HG03139 (cell line): ENCODE measurements at regions not wholly inside any gene's neighbourhood (a gene's known extent, or its start where the extent isn't known, plus 50 kb on each side); places are given as distances from the start of the nearest gene placed in this dataset.

ENCODE experiments used
- ATAC-seq: cut with Tn5 transposase; IDR thresholded peaks from one replicate; pipeline ENCODE4 v1.9.1; 2021; ENCODE audit not compliant: unreplicated experiment

DNA sequence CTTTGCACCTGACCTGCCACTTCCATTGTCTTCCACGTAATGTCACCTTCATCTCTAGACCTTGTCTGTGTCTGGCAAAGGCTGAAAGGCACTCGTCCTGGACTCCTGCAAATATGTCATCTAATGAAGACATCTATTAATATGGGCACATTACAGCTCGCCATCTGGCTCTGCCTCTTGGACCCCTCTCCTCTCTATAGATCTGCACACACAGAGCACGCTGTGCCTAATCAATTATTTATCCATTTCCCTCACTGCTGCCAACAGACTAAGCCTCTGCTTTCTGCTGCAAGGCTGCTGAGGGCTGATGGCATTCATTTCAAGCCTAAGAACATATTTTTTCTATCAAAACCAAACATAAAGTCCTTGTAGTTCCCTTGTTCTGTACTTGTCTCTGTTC, 573.0 kb downstream of the TUSC7 start:
- ATAC-seq, result no peak

GRCh38 chr3:117285737-117286136, 576.2 kb downstream of the TUSC7 start:
- no peak for ATAC-seq

GRCh38 chr3:117286488-117286887, 576.9 kb downstream of the TUSC7 start:
- no peak for ATAC-seq

- no peak for ATAC-seq
These were observed 578.0 kb downstream of the TUSC7 start for GRCh38 chr3:117287602-117288001.

GRCh38 chr3:117291476-117291875, 581.9 kb downstream of the TUSC7 start:
- ATAC-seq, result no peak

- no peak for ATAC-seq
These were observed 587.5 kb downstream of the TUSC7 start for GRCh38 chr3:117297065-117297464.

GRCh38 chr3:117297541-117297940, 588.0 kb downstream of the TUSC7 start:
- no peak for ATAC-seq

DNA sequence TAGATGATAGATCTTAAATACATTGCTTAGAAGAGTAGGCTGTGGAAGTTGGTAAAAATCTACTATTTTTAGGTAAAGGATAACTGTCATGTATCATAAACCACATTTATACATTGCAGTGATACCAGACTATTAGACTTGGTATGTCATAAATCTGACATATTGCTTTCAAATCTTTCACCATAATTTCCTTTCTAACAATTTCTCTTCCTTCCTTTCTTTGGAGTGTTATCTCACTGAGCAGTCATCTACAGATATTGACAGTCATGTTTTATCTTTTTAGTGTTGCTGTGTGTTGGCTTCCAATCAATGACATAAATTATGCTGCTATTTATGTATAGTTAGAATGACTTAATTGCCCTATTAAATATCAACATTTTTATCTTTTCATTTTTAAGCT, 588.7 kb downstream of the TUSC7 start:
- no peak for ATAC-seq

GRCh38 chr3:117302428-117302827, 592.8 kb downstream of the TUSC7 start:
- ATAC-seq, result no peak

- ATAC-seq, result no peak
These were observed 593.9 kb downstream of the TUSC7 start for GRCh38 chr3:117303443-117303842.

- ATAC-seq, result no peak
These were observed 595.1 kb downstream of the TUSC7 start for GRCh38 chr3:117304681-117305080.

GRCh38 chr3:117305681-117306080, 596.1 kb downstream of the TUSC7 start:
- no peak for ATAC-seq

DNA sequence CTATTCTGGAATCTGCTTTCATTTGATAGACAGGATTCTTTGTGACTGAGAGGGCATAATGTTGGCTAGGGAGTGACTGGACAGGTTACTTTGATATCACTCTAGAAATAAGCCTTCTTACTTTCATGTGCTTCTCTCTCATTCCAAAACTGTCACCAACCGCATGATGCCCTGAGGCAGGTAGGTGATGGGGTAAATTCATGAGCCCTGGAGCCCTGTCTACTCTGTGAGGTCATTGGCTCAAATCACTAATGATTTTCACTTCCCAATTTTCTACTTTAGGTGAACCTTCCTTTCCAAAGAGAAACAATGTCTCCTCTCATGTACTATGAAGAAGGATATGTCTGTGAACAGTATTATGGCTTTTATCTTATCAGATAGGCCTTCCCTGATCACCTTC, 596.7 kb downstream of the TUSC7 start:
- no peak for ATAC-seq

DNA sequence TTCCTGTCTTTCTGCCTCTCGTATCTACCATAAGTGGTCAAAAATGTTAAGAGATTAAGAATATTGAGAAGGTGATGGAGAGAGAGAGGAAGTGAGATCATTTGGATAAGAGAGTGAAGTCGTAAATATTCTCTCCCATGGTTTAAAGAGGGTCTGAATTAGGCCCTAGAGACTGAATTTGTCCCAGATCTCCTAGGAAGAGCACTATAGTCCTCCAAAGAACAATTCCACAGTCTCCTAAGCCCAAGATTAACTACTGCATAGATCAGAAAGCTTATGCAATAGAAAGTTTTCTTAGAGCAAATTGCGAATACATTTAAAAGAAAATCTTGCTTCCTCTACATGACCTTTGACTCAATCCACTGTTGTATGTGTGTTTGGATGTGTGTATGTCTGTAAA, 598.8 kb downstream of the TUSC7 start:
- ATAC-seq, result no peak

DNA sequence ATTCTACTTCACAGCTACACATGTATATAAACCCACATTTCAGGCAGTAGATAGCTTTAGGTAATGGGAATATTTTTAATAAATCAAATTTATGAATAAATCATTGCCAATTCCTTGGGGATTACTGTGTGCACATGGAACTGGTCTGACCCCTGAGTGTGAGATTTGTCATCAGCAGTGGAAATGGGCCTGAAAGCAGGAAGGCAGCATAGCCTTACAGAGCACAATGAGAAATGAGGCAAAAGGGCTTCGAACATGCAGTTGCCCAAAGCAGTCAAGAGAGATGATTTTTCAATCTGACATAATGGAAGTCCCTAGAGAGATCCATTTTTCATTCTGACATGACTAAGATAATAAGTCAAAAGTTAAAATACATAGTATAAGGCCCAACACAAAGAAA, 599.2 kb downstream of the TUSC7 start:
- no peak for ATAC-seq

- ATAC-seq, result no peak
These were observed 601.0 kb downstream of the TUSC7 start for GRCh38 chr3:117310536-117310935.

DNA sequence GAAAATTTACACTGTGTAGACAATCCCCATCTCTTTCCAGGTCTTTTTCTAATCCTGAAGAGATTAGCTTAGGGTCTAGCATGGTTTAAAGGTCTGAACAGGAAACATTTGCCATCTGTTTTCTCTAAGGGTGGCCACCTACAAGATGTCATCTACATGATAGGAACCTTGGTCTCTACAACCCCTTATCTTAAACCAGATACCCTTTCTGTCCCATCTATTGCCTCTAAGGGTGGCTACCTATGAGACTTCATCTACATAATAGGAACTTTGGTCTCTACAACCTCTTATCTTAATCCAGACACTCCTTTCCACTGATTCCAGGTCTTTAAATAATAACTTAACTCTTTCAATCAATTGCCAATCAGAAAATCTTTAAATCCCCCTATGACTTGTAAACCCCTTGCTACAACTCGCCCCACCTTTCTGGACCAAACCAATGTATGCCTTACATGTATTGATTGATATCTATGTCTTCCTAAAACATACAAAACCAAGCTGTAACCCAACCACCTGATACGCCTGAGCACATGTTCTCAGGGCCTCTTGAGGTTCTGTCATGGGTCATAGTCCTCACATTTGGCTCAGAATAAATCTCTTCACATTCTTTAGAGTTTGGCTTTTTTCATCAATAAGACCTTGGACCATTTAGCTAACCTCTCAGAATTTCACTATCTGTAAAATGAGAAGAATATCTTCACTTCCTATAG, 605.0 kb downstream of the TUSC7 start:
- no peak for ATAC-seq

GRCh38 chr3:117322866-117323265, 613.3 kb downstream of the TUSC7 start:
- ATAC-seq, result no peak

DNA sequence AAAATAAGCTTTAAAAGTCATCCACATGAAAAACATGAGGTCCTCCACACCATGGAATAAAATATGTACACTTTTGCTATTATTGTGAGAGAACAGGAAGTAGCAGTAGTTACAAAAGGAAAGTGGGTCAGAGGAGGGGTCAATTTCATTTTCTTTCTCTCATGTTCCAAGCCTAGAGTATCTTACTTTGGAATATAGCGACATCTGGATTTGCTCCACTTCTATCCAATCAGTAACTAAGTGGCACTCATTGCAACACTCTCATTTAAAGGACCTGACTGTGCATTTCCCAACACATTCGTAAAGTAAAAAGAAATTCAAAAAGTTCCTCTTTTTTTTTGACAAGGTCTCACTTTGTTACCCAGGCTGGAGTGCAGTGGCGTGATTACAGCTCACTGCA, 637.3 kb downstream of the TUSC7 start:
- no peak for ATAC-seq

DNA sequence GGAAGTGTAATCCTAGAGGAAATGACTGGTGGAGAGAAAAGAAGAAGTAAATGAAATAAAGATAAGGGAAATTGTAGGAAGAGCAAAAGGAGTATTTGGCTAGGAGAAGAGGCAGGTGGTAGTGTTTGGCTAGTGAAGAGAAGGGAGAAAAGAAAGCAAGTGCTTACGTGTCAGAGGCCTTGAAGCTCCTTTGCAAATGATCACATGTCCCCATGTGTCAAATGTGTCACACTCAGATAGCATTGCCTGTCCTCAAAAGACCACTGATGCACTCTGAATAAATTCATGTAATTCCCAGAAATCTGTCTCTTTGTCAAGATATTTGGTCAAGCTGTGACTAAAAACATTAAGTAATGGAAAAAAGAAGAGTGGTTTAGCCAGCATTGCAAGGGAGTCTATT, 639.3 kb downstream of the TUSC7 start:
- ATAC-seq, result no peak

DNA sequence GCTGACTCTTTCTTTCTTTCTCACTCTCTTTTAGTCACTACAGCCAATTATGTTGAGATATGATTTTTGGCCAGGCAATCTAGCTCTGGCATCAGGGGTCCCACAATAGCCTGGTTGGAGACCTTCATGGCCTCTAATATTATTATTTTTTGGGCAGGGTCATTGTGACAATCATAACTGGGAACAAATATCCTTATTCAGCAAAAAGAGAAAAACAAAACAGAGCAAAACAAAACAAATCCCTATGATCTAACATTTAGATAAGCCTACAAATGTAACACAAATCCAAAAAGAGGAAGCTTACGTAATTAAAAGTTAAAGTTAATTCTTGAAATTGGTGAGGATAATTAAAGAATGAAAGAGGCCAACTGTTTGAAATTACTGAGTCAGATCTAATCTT, 640.0 kb downstream of the TUSC7 start:
- no peak for ATAC-seq

- no peak for ATAC-seq
These were observed 640.8 kb downstream of the TUSC7 start for GRCh38 chr3:117350371-117350770.

DNA sequence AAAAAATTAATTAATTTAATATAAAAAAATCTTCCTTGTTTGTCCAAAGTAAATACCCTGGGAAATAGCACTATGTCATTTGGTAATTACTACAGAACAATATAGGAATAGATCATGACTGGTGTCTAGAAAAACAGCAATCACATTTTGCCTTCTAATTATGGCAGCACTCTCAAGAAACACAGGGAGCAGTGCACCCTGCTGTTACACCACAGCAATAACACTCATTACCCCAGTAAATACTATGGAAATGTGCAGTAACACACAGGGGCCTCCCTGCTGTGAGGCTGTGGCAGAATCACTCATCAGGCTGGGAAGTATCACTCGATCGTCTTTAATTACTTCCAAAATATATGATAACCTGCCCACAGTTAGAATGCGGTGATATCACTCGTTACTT, 646.0 kb downstream of the TUSC7 start:
- ATAC-seq, result no peak
